Cardiac muscle cell (in vitro differentiated cells and primary cell): ENCODE measurements at regions not wholly inside any gene's neighbourhood (a gene's known extent, or its start where the extent isn't known, plus 50 kb on each side); places are given as distances from the start of the nearest gene placed in this dataset.
"Not testable (repeated sequence)": the region's sequence is repeated elsewhere in the genome, so short reads cannot be mapped to it uniquely, and the experiment has no call there.

Experiments used
- DNase-seq, 2 donors: peaks; one replicate each; pipeline versions ENCODE4 v3.0.0 to v3.0.0-alpha.2; 2010 to 2017; ENCODE audit warnings: low read depth in 1 of 2, low spot score in 1 of 2
- H3K27ac ChIP-seq: fragments of 200-600 bp; sonication (generic); 2 replicates; pipeline ENCODE4 v1.5.1; 2016
- H3K27me3 ChIP-seq: fragments of 200-600 bp; sonication (generic); 2 replicates; pipeline ENCODE4 v1.6.0; 2016; ENCODE audit warnings: control low read depth
- H3K36me3 ChIP-seq: fragments of 200-600 bp; sonication (generic); 2 replicates; pipeline ENCODE4 v1.5.1; 2016; ENCODE audit warnings: control low read depth
- H3K4me1 ChIP-seq: fragments of 200-600 bp; sonication (generic); 2 replicates; pipeline ENCODE4 v1.8.1; 2017; ENCODE audit warnings: low read depth, mild to moderate bottlenecking, mixed run types
- H3K4me3 ChIP-seq: fragments of 200-600 bp; sonication (generic); 2 replicates; pipeline ENCODE4 v1.5.1; 2016; ENCODE audit warnings: mild to moderate bottlenecking
- H3K9me3 ChIP-seq: fragments of 200-600 bp; sonication (generic); 2 replicates; pipeline ENCODE4 v1.5.1; 2017; ENCODE audit warnings: low read depth, mild to moderate bottlenecking, control low read depth
- CTCF ChIP-seq: IDR thresholded peaks from 2 replicates; pipeline ENCODE4 v1.5.1; 2012; ENCODE audit warnings: low read depth, mild to moderate bottlenecking, low read length

GRCh38 chr2:183812091-183812490 is 687.8 kb downstream of the NUP35 start:
- Histone ChIP-seq H3K36me3 (no peaks in the 10 kb centered on the region), H3K27ac (no peak overlapping the region), H3K27me3 (no peaks in the 10 kb centered on the region), H3K4me3 (no peak overlapping the region), H3K4me1 (no peaks in the 10 kb centered on the region), H3K9me3 (no peaks in the 10 kb centered on the region)
- DNase-seq: no peak
- TF ChIP-seq CTCF: no peak

DNA sequence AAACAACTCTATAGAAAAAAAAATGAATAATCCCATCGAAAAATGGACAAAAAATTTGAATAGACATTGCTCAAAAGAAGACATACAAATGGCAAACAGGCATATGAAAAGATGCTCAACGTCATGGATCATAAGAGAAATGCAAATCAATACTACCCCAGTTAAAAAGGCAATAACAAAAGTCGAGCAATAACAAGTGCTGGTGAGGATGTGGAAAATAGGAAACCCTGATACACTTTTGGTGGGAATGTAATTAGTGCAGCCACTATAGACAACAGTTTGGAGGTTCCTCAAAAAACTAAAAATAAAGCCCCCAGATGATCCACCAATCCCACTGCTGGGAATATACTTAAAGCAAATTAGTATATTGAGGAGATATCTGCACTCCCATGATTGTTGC is 701.5 kb downstream of the NUP35 start:
- no peak for TF ChIP-seq CTCF
- no peak for DNase-seq
- Histone ChIP-seq H3K4me3 (no peak overlapping the region), H3K27ac (no peak overlapping the region), H3K9me3 (no peaks in the 10 kb centered on the region), H3K27me3 (no peaks in the 10 kb centered on the region), H3K36me3 (no peaks in the 10 kb centered on the region), H3K4me1 (no peaks in the 10 kb centered on the region)

DNA sequence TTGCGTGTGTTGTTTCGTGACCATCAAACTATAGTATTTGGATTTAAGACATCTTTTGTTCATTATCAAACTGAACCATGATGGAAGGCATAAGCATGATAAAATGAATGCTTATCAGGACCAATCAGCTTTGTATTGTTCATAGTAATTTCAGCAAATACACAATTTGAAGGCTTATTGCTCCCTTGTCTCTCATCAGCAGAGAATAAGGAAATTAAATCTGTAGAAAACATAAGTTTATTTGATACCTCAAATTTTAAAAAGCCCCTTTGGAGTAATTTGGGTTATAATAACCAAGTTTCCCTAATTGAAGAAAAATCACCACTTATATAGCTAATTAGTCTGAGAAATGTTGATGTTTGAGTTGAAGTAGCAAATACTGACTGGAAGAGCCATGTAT is 705.7 kb downstream of the NUP35 start:
- Histone ChIP-seq H3K9me3 (no peaks in the 10 kb centered on the region), H3K27me3 (no peaks in the 10 kb centered on the region), H3K4me1 (no peaks in the 10 kb centered on the region), H3K36me3 (no peaks in the 10 kb centered on the region), H3K27ac (no peak overlapping the region), H3K4me3 (no peak overlapping the region)
- no peak for DNase-seq
- TF ChIP-seq CTCF: no peak

DNA sequence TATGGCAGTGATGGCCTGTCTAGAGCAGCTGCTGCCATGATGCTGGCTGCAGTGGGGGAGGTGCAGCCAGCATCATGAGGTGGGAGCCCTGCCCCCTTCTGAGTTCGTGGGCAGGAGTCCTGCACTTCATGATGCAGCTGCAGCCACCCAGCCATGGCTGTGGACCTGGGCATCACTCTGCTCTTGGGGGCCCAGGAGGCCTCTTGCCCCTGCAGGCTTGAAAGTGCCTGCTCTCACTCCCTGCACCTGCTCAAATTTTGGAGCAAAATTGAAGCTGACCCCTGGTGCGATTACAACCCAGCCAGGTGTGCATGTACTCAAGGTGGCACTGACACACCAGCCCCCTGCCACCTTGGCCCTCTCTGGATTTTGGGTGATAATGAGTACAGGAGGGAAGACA is 712.9 kb downstream of the NUP35 start:
- no peak for TF ChIP-seq CTCF
- Histone ChIP-seq H3K27me3 (no peaks in the 10 kb centered on the region), H3K4me1 (no peaks in the 10 kb centered on the region), H3K36me3 (no peaks in the 10 kb centered on the region), H3K27ac (no peak overlapping the region), H3K9me3 (no peaks in the 10 kb centered on the region), H3K4me3 (no peak overlapping the region)
- DNase-seq: no peak

DNA sequence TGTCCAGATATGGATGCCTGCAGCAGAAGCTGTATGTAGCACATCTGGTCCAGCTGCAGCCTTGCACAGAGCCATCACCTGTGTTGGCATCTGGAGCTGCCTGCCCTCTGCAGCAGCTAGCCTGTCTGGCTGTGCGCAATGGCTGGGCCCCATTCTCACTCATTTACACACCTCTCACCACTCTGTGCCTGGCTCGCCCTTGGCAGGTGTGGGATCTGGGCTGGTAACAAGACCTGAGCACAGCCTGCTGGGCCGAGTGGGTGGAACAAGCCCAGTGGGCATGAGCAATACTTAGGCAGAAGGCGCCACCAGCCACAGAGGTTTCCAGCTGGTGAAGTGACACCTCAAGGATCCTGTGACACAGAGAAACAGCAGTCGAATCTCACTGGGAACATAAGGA is 714.1 kb downstream of the NUP35 start:
- no peaks in the 10 kb centered on the region for H3K4me1 ChIP-seq
- TF ChIP-seq CTCF: no peak
- H3K9me3 ChIP-seq: no peaks in the 10 kb centered on the region
- no peaks in the 10 kb centered on the region for H3K27me3 ChIP-seq
- H3K4me3 ChIP-seq: no peak overlapping the region
- DNase-seq: no peak
- H3K36me3 ChIP-seq: no peaks in the 10 kb centered on the region
- H3K27ac ChIP-seq: no peak overlapping the region

DNA sequence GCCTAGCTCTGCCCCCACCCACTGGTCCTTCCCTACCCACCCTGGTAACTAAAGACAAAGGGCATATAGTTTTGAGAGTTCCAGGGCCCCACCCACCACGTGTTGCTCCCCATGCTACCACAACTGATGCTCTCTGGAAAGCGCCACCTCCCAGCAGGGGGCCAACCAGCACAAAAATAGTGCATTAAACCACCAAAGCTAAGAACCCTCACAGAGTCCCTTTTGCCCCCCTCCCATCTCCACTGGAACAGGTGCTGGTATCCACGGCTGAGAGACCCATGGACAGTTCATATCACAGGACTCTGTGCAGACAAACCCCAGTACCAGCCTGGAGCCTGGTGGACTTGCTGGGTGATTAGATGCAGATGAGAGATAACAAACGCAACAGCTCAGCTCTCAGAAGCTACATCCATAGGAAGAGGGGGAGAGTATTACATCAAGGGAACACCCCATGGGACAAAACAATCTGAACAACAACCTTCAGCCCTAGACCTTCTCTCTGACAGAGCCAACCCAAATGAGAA is 715.9 kb downstream of the NUP35 start:
- TF ChIP-seq CTCF: no peak
- H3K36me3 ChIP-seq: no peaks in the 10 kb centered on the region
- H3K4me1 ChIP-seq: no peaks in the 10 kb centered on the region
- no peaks in the 10 kb centered on the region for H3K9me3 ChIP-seq
- no peak for DNase-seq
- no peaks in the 10 kb centered on the region for H3K27me3 ChIP-seq
- no peak overlapping the region for H3K27ac ChIP-seq
- H3K4me3 ChIP-seq: no peak overlapping the region

GRCh38 chr2:183849826-183850225 is 725.6 kb downstream of the NUP35 start:
- not testable (repeated sequence) for H3K9me3 ChIP-seq, H3K36me3 ChIP-seq, H3K27me3 ChIP-seq, H3K27ac ChIP-seq, H3K4me3 ChIP-seq, DNase-seq, H3K4me1 ChIP-seq
